22Rv1 (cell line): ENCODE measurements at regions not wholly inside any gene's neighbourhood (a gene's known extent, or its start where the extent isn't known, plus 50 kb on each side); places are given as distances from the start of the nearest gene placed in this dataset.

Source experiments
- CTCF ChIP-seq: fragments of 450-650 bp; IDR thresholded peaks from 2 replicates; pipeline ENCODE4 v1.5.1; 2017; ENCODE audit warnings: mild to moderate bottlenecking
- ZFX ChIP-seq: fragments of 450-650 bp; IDR thresholded peaks from 2 replicates; pipeline ENCODE4 v1.6.1; 2017; ENCODE audit warnings: antibody characterized with exemption, borderline replicate concordance

GRCh38 chr10:64732372-64732957 lies 1211.3 kb downstream of the REEP3 start:
- TF ChIP-seq CTCF (no peak), ZFX (no peak)
